Neural cell (in vitro differentiated cells): ENCODE measurements at regions not wholly inside any gene's neighbourhood (a gene's known extent, or its start where the extent isn't known, plus 50 kb on each side); places are given as distances from the start of the nearest gene placed in this dataset.

Source experiments
- H2AFZ ChIP-seq: fragments of 200-600, 300-800 bp; sonication (generic), shearing (Covaris generic); 2 replicates; pipeline ENCODE4 v1.6.0; 2014; ENCODE audit warnings: low read depth, mild to moderate bottlenecking, antibody characterized with exemption, low read length, moderate library complexity
- H3F3A ChIP-seq: fragments of 200-600 bp; shearing (Covaris generic); 2 replicates; pipeline ENCODE4 v1.6.1; 2016; ENCODE audit warnings: mild to moderate bottlenecking, moderate library complexity, mixed read lengths, antibody characterized with exemption, low read length; ENCODE audit not compliant: insufficient read depth, poor library complexity, severe bottlenecking
- H3K27ac ChIP-seq: fragments of 200-600, 300-800 bp; sonication (generic), shearing (Covaris generic); 2 replicates; pipeline ENCODE4 v1.5.1; 2014; ENCODE audit warnings: mild to moderate bottlenecking, low read length, moderate library complexity
- H3K27me3 ChIP-seq: fragments of 300-800, 200-600 bp; sonication (generic), shearing (Covaris generic); 2 replicates; pipeline ENCODE4 v1.6.0; 2014; ENCODE audit warnings: mild to moderate bottlenecking, low read depth, low read length, moderate library complexity; ENCODE audit not compliant: insufficient read depth
- H3K36me3 ChIP-seq: fragments of 300-800, 200-600 bp; sonication (generic), shearing (Covaris generic); 2 replicates; pipeline ENCODE4 v1.5.1; 2014; ENCODE audit warnings: mild to moderate bottlenecking, antibody characterized with exemption, low read length, moderate library complexity; ENCODE audit not compliant: insufficient read depth
- H3K4me2 ChIP-seq: fragments of 300-800, 200-600 bp; sonication (generic), shearing (Covaris generic); 2 replicates; pipeline ENCODE4 v1.6.0; 2014; ENCODE audit warnings: mild to moderate bottlenecking, low read length
- H3K4me3 ChIP-seq: fragments of 300-800, 200-600 bp; sonication (generic), shearing (Covaris generic); 2 replicates; pipeline ENCODE4 v1.5.1; 2014; ENCODE audit warnings: mild to moderate bottlenecking, low read length, moderate library complexity
- H3K79me2 ChIP-seq: fragments of 200-600 bp; shearing (Covaris generic); replicated peaks from 2 replicates; pipeline ENCODE4 v1.6.0; 2014; ENCODE audit warnings: mild to moderate bottlenecking, low read length, moderate library complexity; ENCODE audit not compliant: insufficient read depth
- H3K9ac ChIP-seq: fragments of 300-800, 200-600 bp; sonication (generic), shearing (Covaris generic); 2 replicates; pipeline ENCODE4 v1.6.1; 2016; ENCODE audit warnings: mild to moderate bottlenecking, low read length, mixed read lengths
- H3K9me2 ChIP-seq: fragments of 200-600 bp; shearing (Covaris generic); 2 replicates; pipeline ENCODE4 v1.6.1; 2016; ENCODE audit warnings: mild to moderate bottlenecking, low read length, mixed read lengths; ENCODE audit not compliant: insufficient read depth
- H3K9me3 ChIP-seq: fragments of 200-600, 300-800 bp; sonication (generic), shearing (Covaris generic); 2 replicates; pipeline ENCODE4 v1.6.1; 2016; ENCODE audit warnings: mild to moderate bottlenecking, mixed run types, low read length, moderate library complexity, mixed read lengths
- H4K20me1 ChIP-seq: fragments of 200-600 bp; shearing (Covaris generic); 2 replicates; pipeline ENCODE4 v1.6.1; 2016; ENCODE audit warnings: mild to moderate bottlenecking, mixed run types; ENCODE audit not compliant: insufficient read depth
- EP300 ChIP-seq: fragments of 450-650 bp; conservative IDR thresholded peaks from 2 replicates; pipeline ENCODE4 v1.6.1; 2014; ENCODE audit warnings: antibody characterized with exemption, mild to moderate bottlenecking, moderate library complexity; ENCODE audit not compliant: poor library complexity, severe bottlenecking
- EZH2 ChIP-seq: fragments of 200-600, 300-800 bp; shearing (Covaris generic), sonication (generic); IDR thresholded peaks from 2 replicates; pipeline ENCODE4 v1.6.1; 2014; ENCODE audit warnings: antibody characterized with exemption, low read length, borderline replicate concordance, mild to moderate bottlenecking; ENCODE audit not compliant: insufficient read depth, poor library complexity, severe bottlenecking
- MXI1 ChIP-seq: fragments of 450-650 bp; conservative IDR thresholded peaks from 2 replicates; pipeline ENCODE4 v1.6.1; 2014; ENCODE audit warnings: antibody characterized with exemption, mild to moderate bottlenecking; ENCODE audit not compliant: poor library complexity, severe bottlenecking
- POLR2AphosphoS5 ChIP-seq: IDR thresholded peaks from 2 replicates; pipeline ENCODE4 v1.6.1; 2012
- RAD21 ChIP-seq: fragments of 450-650 bp; conservative IDR thresholded peaks from 2 replicates; pipeline ENCODE4 v1.6.1; 2014; ENCODE audit warnings: antibody characterized with exemption, mild to moderate bottlenecking, moderate library complexity
- SMC3 ChIP-seq: fragments of 450-650 bp; conservative IDR thresholded peaks from 2 replicates; pipeline ENCODE4 v1.6.1; 2014; ENCODE audit warnings: antibody characterized with exemption, mild to moderate bottlenecking, moderate library complexity; ENCODE audit not compliant: poor library complexity
- TAF1 ChIP-seq: IDR thresholded peaks from 2 replicates; pipeline ENCODE4 v1.6.1; 2012; ENCODE audit warnings: low read depth
- TF ChIP-seq, protein P1 (sequence below): fragments of 450-650 bp; IDR thresholded peaks from 2 replicates; pipeline ENCODE4 v1.5.1; 2014; ENCODE audit warnings: antibody characterized with exemption, mild to moderate bottlenecking, moderate library complexity; ENCODE audit not compliant: poor library complexity, severe bottlenecking
- TF ChIP-seq, protein P2 (sequence below): IDR thresholded peaks from 2 replicates; pipeline ENCODE4 v1.6.1; 2012; ENCODE audit warnings: borderline replicate concordance

DNA sequence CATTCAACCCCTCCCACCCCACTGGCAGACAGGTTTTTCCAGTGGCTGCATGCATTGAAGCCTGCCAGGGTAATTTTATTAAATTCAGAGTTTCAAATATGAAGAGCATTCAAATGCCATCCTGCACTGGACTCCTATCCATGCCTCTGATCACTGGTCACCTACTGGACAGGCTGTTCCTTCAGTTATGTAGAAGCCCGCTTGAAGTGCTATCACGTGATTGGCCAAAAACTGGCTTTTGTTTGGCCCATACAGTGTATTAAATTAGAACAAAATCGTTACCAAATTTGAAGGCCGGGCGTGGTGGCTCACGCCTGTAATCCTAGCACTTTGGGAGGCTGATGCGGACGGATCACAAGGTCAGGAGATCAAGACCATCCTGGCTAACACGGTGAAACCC lies 464.1 kb downstream of the TSN start:
- no peak for TF ChIP-seq POLR2AphosphoS5
- TF ChIP-seq EZH2 = no peak
- TF ChIP-seq, protein P1, sequence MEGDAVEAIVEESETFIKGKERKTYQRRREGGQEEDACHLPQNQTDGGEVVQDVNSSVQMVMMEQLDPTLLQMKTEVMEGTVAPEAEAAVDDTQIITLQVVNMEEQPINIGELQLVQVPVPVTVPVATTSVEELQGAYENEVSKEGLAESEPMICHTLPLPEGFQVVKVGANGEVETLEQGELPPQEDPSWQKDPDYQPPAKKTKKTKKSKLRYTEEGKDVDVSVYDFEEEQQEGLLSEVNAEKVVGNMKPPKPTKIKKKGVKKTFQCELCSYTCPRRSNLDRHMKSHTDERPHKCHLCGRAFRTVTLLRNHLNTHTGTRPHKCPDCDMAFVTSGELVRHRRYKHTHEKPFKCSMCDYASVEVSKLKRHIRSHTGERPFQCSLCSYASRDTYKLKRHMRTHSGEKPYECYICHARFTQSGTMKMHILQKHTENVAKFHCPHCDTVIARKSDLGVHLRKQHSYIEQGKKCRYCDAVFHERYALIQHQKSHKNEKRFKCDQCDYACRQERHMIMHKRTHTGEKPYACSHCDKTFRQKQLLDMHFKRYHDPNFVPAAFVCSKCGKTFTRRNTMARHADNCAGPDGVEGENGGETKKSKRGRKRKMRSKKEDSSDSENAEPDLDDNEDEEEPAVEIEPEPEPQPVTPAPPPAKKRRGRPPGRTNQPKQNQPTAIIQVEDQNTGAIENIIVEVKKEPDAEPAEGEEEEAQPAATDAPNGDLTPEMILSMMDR = no peak
- no peak for TF ChIP-seq TAF1
- no peak for TF ChIP-seq SMC3
- TF ChIP-seq, protein P2, sequence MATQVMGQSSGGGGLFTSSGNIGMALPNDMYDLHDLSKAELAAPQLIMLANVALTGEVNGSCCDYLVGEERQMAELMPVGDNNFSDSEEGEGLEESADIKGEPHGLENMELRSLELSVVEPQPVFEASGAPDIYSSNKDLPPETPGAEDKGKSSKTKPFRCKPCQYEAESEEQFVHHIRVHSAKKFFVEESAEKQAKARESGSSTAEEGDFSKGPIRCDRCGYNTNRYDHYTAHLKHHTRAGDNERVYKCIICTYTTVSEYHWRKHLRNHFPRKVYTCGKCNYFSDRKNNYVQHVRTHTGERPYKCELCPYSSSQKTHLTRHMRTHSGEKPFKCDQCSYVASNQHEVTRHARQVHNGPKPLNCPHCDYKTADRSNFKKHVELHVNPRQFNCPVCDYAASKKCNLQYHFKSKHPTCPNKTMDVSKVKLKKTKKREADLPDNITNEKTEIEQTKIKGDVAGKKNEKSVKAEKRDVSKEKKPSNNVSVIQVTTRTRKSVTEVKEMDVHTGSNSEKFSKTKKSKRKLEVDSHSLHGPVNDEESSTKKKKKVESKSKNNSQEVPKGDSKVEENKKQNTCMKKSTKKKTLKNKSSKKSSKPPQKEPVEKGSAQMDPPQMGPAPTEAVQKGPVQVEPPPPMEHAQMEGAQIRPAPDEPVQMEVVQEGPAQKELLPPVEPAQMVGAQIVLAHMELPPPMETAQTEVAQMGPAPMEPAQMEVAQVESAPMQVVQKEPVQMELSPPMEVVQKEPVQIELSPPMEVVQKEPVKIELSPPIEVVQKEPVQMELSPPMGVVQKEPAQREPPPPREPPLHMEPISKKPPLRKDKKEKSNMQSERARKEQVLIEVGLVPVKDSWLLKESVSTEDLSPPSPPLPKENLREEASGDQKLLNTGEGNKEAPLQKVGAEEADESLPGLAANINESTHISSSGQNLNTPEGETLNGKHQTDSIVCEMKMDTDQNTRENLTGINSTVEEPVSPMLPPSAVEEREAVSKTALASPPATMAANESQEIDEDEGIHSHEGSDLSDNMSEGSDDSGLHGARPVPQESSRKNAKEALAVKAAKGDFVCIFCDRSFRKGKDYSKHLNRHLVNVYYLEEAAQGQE = no peak
- no peak for TF ChIP-seq RAD21
- H3K36me3 ChIP-seq = no peaks in the 10 kb centered on the region
- no peak overlapping the region for H3K9ac ChIP-seq
- H3K4me2 ChIP-seq = no peak overlapping the region
- H3K79me2 ChIP-seq = no peaks in the 10 kb centered on the region
- H3K27ac ChIP-seq = no peak overlapping the region
- no peak overlapping the region for H3K4me3 ChIP-seq
- no peak overlapping the region for H2AFZ ChIP-seq
- no peaks in the 10 kb centered on the region for H3K27me3 ChIP-seq
- no peaks in the 10 kb centered on the region for H3K9me2 ChIP-seq
- H4K20me1 ChIP-seq = no peaks in the 10 kb centered on the region
- no peaks in the 10 kb centered on the region for H3K9me3 ChIP-seq
- no peaks in the 10 kb centered on the region for H3F3A ChIP-seq

DNA sequence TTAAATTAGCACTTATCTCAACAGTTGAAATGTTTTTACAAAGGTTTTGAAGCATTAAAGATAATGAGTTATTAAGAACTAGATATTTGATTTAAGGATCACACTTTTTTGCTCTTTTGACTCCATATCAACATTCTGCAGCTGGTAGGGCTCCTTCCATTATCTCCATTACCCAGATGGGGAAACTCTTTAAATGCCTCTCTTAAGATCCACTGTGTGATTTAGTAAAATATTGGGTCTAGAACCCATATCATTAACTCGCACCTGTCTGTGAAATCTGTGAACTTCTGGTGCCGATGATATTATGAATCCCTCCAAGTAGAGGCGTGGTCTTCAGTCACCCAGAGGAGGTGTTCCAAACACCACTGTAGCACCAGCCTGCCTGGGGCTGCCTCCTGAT lies 466.2 kb downstream of the TSN start:
- Histone ChIP-seq H3K4me3 (no peak overlapping the region), H4K20me1 (no peaks in the 10 kb centered on the region), H3K27me3 (no peaks in the 10 kb centered on the region), H3F3A (no peaks in the 10 kb centered on the region), H3K79me2 (no peaks in the 10 kb centered on the region), H3K9me3 (no peaks in the 10 kb centered on the region), H3K9ac (no peak overlapping the region), H3K36me3 (no peaks in the 10 kb centered on the region), H3K4me2 (no peak overlapping the region), H2AFZ (no peak overlapping the region), H3K27ac (no peak overlapping the region), H3K9me2 (no peaks in the 10 kb centered on the region)
- TF ChIP-seq SMC3 = no peak
- TF ChIP-seq TAF1 = no peak
- TF ChIP-seq, protein P2 = no peak
- no peak for TF ChIP-seq MXI1
- TF ChIP-seq EP300 = no peak
- no peak for TF ChIP-seq POLR2AphosphoS5
- TF ChIP-seq RAD21 = no peak
- TF ChIP-seq EZH2 = no peak
- TF ChIP-seq, protein P1 = no peak
